ENCODE measurements at regions not wholly inside any gene's neighbourhood (a gene's known extent, or its start where the extent isn't known, plus 50 kb on each side); places are given as distances from the start of the nearest gene placed in this dataset.

DNA sequence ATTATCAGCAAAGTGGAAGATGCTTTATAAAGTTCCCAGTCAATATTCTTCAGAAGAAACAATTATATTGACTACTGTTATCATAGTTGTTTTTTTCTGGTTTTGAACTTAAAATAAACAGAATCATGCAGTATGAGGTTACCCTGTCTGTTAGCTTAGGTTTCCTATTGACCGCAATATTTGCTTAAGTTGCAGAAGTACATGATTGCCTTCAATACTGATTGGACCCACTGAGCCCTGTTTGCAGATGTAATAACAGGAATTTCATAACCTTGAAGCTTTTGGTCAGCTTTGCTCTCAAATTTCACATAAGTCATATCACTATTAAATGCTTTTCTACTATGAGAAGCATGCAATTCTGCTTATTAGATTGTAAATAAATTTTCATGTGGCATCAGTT is 229.1 kb upstream of the FSTL5 start:
- TF ChIP-seq, protein P1, sequence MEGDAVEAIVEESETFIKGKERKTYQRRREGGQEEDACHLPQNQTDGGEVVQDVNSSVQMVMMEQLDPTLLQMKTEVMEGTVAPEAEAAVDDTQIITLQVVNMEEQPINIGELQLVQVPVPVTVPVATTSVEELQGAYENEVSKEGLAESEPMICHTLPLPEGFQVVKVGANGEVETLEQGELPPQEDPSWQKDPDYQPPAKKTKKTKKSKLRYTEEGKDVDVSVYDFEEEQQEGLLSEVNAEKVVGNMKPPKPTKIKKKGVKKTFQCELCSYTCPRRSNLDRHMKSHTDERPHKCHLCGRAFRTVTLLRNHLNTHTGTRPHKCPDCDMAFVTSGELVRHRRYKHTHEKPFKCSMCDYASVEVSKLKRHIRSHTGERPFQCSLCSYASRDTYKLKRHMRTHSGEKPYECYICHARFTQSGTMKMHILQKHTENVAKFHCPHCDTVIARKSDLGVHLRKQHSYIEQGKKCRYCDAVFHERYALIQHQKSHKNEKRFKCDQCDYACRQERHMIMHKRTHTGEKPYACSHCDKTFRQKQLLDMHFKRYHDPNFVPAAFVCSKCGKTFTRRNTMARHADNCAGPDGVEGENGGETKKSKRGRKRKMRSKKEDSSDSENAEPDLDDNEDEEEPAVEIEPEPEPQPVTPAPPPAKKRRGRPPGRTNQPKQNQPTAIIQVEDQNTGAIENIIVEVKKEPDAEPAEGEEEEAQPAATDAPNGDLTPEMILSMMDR (IDR thresholded peaks at IDR 0.05): no peak
- no peak for TF ChIP-seq POLR2A (IDR thresholded peaks at IDR 0.05)

Data from adrenal gland (tissue), 5 donors.